ENCODE measurements at regions not wholly inside any gene's neighbourhood (a gene's known extent, or its start where the extent isn't known, plus 50 kb on each side); places are given as distances from the start of the nearest gene placed in this dataset.

DNA sequence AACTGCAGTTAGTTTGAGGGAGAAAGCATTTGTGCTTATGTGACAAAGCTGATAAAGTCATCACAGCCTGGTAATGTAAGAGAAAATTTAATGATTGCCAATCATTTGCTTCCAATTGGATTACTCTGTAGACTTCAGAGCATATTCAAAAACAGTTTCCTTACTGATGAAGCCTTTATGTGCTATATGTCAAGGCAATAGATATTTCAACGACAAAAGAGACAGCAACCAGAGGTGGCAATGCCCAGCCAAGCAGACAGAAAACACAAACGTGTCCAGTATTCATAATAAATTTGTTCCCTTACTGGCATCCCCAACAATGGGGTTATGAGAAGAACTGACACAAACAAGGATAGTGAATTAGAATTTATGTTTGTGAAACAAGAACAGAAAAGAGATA is 1840.3 kb upstream of the PCDH7 start:
- TF ChIP-seq, protein P1, sequence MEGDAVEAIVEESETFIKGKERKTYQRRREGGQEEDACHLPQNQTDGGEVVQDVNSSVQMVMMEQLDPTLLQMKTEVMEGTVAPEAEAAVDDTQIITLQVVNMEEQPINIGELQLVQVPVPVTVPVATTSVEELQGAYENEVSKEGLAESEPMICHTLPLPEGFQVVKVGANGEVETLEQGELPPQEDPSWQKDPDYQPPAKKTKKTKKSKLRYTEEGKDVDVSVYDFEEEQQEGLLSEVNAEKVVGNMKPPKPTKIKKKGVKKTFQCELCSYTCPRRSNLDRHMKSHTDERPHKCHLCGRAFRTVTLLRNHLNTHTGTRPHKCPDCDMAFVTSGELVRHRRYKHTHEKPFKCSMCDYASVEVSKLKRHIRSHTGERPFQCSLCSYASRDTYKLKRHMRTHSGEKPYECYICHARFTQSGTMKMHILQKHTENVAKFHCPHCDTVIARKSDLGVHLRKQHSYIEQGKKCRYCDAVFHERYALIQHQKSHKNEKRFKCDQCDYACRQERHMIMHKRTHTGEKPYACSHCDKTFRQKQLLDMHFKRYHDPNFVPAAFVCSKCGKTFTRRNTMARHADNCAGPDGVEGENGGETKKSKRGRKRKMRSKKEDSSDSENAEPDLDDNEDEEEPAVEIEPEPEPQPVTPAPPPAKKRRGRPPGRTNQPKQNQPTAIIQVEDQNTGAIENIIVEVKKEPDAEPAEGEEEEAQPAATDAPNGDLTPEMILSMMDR (IDR thresholded peaks at IDR 0.05; ENCODE audit: insufficient read depth, low read length): no peak
- TF ChIP-seq POLR2AphosphoS5 (IDR thresholded peaks at IDR 0.05; ENCODE audit: low read depth) (no peak), GABPA (IDR thresholded peaks at IDR 0.05; ENCODE audit: low read depth) (no peak), REST (IDR thresholded peaks at IDR 0.05; ENCODE audit: insufficient replicate concordance, low read depth) (no peak), SPI1 (IDR thresholded peaks at IDR 0.05; ENCODE audit: borderline replicate concordance, low read depth) (no peak)

Measured in HL-60 (cell line).